Fibroblast of pulmonary artery (primary cell): ENCODE measurements at regions not wholly inside any gene's neighbourhood (a gene's known extent, or its start where the extent isn't known, plus 50 kb on each side); places are given as distances from the start of the nearest gene placed in this dataset.

Experiments used
- DNase-seq: peaks from one replicate; pipeline ENCODE4 v3.0.0-alpha.2; 2010; ENCODE audit warnings: low read depth
- H3K4me3 ChIP-seq: replicated peaks from 2 replicates; pipeline ENCODE4 v1.5.1; 2011; ENCODE audit warnings: low read depth, mild to moderate bottlenecking, control low read depth, low read length, moderate library complexity
- TF ChIP-seq, protein P1 (sequence below): IDR thresholded peaks from 2 replicates; pipeline ENCODE4 v1.5.1; 2011; ENCODE audit warnings: mild to moderate bottlenecking, control low read depth, low read length, inconsistent platforms; ENCODE audit errors: missing control alignments

- DNase-seq: no peak
- TF ChIP-seq, protein P1, sequence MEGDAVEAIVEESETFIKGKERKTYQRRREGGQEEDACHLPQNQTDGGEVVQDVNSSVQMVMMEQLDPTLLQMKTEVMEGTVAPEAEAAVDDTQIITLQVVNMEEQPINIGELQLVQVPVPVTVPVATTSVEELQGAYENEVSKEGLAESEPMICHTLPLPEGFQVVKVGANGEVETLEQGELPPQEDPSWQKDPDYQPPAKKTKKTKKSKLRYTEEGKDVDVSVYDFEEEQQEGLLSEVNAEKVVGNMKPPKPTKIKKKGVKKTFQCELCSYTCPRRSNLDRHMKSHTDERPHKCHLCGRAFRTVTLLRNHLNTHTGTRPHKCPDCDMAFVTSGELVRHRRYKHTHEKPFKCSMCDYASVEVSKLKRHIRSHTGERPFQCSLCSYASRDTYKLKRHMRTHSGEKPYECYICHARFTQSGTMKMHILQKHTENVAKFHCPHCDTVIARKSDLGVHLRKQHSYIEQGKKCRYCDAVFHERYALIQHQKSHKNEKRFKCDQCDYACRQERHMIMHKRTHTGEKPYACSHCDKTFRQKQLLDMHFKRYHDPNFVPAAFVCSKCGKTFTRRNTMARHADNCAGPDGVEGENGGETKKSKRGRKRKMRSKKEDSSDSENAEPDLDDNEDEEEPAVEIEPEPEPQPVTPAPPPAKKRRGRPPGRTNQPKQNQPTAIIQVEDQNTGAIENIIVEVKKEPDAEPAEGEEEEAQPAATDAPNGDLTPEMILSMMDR: no peak
- H3K4me3 ChIP-seq: no peak overlapping the region
These were observed 367.4 kb upstream of the TNRC6C start for GRCh38 chr17:77590951-77591735.

DNA sequence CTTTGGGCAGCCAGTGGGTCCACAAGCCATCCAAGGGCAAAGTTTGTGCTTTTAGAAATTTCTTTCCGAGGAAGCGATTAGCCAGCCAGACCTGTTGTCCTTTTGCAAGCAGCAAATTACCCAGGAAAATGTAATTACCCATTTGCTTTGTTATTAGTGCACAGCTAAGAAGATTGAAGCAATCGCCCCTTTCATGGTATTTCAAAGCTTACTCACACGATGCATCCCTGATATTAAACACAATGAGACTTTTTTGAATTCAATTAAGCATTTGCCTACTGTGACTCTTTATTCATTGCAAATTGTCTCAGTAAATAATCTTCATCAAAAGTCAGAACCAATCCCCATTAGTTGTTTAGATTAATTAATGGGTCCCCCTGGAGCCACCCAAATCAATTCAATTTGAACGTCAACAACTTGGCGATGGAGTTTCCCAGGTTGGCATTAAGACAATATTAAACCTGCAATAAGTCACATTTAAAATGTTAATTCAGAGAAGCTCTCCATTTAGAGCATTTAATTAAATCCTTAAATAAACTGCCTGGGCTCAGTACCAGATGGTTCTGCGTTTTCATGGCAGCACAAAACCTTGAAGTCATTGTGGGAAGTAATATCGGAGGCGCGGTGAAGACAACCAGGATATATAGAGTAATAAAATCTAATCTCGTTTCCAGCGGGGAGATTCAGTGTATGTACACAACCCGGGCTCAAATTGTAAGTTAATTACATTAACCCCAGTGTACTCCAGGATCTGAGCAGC, 366.2 kb upstream of the TNRC6C start:
- TF ChIP-seq, protein P1: no peak
- no peak for DNase-seq
- no peak overlapping the region for H3K4me3 ChIP-seq

DNA sequence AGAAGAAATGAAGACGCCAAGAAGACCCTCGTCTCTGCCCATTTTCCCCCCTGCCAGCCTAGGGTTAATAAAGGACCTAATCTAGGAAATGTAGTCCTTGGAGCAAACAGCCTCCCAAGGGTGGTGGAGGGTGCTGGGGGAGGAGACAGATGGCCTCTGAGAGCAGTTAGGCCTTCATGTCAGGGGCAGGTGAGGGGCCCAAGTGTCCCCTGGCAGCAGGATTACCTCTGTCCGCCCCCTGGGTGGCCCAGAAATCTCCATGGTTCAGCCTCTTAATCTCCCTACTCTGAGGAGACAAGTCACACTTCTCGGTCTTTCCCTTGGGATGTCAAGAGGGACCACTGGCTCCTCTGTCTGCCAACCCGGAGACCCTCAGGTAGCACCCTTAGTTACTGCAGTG, 365.4 kb upstream of the TNRC6C start:
- TF ChIP-seq, protein P1: no peak
- DNase-seq: no peak
- no peak overlapping the region for H3K4me3 ChIP-seq

DNA sequence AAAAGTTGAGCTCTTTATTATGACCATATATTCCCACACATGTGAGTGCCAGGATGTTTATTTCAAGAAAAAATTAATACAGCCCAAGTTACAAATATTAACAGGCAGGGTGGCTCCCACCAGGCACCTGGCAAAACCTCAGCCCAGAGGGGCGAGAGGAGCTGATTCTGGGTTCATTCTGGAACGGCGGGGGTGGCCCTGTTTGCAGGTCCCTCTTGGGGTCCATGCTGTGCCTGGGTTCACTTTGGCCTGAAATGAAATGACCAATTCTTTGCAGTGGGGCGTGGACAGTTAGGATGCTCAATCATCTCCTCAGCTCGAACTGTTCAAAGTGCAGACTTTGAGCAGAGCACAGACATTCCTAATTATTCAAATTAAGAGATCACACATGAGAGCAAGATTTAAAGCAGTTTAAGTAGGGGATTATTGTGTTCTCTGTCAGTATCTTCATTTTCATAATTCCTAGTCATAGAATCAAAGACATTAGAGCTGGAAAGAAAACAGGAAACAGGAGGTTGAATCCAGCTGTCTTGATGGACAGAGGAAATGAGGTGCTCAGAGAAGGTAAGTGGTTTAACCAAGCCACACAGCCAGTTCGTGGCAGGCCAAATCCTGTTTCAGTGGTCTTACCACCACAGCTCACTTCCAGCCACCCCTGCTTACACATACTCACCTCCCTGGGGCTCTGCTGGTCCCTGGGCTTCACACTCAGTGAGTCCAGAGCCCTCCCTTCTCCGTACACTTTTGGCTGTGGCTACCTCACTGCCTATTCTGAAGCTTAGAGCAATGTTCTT, 363.9 kb upstream of the TNRC6C start:
- H3K4me3 ChIP-seq: no peak overlapping the region
- TF ChIP-seq, protein P1: no peak
- no peak for DNase-seq

DNA sequence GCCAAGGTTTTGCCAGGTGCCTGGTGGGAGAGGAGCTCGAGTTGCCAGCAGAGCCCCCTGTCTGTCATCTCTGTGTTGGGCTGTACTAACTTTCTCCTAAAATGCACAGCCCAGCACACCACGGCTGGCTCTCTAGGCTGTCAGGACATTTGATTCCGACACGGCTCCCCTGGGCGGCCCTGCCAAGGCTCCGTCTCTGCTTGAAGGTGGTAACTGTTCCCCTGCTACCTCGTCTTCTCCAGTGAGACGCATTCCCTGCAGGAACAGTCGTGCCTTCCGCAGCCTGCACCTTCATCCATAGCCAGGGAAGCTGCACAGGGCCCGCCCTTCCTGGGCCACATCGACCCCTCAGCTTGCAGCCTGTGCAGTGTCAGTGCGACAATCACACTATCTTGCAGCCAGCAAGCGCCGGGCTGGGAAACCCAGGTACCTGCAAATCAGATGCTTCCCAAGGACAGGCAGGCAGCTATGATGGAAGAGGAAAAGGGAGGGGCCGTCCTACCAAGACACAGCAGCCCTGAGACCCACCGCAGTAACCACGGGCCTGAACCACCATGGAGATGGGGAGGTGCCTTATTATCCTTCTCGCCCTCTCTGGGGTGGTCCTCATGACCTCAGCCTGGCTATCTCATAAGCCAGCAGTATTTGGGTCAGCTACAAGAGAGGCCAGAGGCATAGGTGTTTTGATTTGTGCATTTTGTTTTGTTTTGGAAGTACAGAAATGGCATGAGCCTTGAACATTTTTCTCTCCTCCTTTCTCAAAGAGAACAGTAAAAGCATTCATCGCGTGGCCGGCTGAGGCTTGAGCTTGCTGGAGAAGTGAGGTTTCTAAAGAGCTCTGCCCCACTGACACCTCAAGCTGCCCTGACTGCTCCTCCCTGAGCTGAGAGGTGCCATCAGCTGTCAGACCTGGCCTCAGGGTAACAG, 361.7 kb upstream of the TNRC6C start:
- TF ChIP-seq, protein P1: no peak
- no peak overlapping the region for H3K4me3 ChIP-seq
- DNase-seq: no peak
